CD4-positive, alpha-beta T cell treated with Interleukin-10 for 1 hour (primary cell): ENCODE measurements at regions not wholly inside any gene's neighbourhood (a gene's known extent, or its start where the extent isn't known, plus 50 kb on each side); places are given as distances from the start of the nearest gene placed in this dataset.
A peak's percentile ranks its signal among the peaks of the same experiment; 100 is the strongest.
"Not testable (repeated sequence)": the region's sequence is repeated elsewhere in the genome, so short reads cannot be mapped to it uniquely, and the experiment has no call there.

Experiments used
- DNase-seq: peaks from one replicate; pipeline ENCODE4 v3.0.0-alpha.2; 2020

DNA sequence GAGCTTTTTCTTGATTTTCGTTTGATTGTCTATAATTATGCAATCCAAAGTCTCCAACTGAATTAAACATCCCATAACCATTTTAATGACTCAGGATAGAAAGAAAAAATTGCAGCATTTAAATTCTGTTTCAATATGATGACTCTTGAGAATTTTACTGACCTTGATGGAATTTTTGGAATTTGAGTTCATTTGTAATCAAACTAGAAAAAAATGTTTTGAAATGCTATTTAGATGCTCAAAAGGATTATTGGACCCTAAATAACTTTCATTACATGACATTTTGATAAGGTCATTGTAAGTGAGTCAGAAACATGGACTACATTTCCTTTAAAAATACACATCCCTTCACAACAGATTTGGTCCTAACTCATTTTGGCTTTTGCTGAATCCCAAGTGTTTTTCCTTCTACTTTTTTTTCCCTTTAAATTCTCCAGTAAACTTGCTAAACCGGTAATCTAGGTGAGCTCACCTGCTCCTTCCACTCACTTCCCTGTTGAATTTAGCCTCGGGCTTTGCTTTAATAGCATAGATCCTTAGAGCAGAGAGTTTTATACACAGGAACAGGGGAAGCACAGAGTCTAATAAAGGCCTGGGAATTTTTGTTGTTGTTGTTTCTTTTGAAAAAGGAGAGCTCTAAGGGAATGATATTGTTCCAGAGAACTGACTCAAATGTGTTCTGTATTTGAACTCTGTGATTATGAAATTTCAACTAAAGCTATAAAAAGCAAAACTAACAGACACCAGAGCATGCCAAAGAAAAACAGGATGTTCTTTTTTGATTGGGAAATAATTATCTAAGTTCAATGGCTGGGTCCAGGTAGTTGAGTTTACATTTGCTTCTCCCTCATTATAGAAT lies 1088.2 kb upstream of the CITED2 start:
- no peak for DNase-seq

DNA sequence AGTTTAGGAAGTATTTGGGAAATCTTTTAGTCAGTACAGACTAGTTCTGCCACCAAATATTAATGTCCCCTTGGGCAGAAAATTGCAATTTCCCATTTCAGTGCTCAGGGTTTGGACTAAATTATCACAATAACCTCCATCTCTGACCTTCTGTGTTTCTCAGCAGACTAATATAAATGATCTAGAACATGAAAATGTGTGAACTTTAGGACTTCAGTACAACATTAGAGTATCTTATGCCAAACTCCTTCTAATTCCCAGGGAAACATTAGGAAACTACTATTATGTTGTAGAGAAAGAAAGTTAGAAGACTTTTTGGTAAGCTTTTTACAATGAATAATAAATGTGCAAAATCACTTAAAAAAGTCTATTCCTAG lies 1087.6 kb upstream of the CITED2 start:
- no peak for DNase-seq

DNA sequence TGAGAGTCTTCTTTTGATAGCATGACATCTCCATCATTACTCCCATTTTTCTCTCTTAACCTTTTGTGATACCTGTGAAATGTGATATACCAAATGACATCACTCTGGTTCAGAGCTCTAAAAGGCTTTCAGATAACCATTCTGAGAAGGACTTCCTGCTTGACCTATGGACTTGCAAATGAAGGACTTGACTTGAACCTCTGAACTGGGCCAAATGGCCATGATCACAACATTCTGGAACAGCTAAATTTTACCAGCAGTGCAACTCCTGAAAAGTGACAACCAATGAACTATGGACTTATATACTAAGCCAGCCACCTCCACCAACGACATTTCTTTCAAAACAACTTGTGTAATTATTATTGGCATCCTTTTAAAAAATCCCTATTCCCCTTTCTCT lies 1085.8 kb upstream of the CITED2 start:
- no peak for DNase-seq

DNA sequence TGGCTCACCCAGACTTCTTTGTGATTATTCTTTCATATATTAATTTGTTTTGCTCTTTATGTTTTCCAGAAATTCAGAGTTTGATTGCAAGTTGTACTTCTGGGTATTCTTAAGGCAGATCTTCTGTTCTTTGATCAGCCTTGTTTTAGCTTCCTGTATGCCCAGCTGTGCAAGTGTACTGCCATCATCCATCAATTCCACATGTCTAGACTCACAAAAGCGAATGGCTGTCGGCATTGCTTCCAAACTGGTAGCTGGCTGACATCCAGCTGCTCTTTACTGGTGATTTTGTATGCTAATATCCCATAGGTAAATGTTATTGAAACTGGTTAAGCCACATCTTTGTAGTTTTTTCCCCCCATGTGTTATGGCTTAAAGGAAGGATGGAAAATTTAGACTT lies 1084.8 kb upstream of the CITED2 start:
- no peak for DNase-seq

DNA sequence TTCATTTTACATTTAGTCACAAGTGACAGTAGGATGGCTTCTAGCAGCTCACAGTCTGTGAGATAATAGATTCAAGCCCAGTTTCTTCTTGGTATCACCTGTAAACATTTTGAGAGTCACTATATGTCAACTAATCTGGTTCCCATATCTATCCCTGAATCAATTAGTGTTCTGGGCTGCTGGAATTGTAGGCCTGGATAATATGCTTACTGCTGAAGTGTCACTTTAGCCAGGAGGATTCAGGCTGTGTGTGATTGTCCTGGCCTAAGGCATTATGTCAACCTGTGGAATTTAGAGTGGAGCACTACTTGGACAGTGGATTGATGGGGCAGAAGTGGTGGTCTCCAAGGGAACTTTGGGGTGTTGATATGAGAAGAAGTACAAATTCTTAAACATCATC lies 1071.8 kb upstream of the CITED2 start:
- DNase-seq, result no peak

DNA sequence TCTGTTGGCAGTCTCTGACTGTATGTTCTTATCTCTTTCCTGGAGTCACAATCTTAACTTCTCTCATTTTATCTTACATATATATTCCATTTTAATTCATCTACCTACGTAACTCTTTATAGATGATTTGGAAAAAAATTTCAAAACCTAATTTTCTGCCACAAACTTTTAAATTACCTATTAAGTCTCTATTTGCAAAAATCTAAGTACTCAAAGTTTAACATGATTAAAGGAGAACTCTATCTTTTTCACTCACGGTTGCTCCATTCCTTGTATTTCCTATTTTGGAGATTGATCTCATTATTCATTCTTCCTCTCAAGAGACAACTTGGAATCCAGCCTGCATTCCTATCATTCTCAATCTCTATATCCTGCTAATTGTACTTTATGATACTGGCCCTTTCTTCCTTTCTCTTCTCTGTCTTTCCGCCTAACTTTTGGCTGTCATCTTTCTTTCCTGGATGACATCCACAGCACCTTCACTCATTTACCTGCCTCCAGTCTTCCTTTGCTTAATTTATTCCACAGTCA lies 1071.1 kb upstream of the CITED2 start:
- no peak for DNase-seq

DNA sequence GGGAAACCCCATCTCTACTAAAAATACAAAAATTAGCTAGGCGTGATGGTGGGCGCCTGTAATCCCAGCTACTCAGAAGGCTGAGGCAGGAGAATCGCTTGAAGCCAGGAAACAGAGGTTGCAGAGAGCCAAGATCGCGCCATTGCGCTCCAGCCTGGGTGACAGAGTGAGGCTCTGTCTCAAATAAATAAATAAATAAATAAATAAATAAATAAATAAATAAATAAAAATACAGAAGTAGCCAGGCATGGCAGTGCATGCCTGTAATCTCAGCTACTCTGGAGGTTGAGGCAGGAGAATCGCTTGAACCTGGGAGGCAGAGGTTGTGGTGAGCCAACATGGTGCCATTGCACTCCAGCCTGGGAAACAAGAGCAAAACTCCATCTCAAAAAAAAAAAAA lies 1068.7 kb upstream of the CITED2 start:
- not testable (repeated sequence) for DNase-seq

DNA sequence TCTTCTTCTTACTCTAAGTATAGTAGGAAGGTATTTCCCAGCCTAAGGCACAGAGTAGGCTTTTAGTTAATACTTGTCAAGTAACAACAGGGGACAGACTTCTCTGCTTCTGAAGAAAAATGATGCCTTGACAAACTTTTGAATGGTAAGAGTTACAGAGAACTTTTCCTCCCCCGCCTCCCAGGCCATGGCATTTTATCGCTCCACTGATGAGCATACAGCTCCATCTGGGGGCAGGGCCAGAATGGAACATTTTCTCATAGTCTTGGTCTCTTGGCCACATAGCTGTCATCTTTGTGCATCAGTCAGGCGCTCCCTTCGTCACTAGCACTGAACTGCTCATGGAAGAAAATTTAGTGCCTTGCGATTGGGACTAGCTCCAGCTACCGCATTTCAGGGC lies 1066.8 kb upstream of the CITED2 start:
- peak; percentile 7 for DNase-seq

DNA sequence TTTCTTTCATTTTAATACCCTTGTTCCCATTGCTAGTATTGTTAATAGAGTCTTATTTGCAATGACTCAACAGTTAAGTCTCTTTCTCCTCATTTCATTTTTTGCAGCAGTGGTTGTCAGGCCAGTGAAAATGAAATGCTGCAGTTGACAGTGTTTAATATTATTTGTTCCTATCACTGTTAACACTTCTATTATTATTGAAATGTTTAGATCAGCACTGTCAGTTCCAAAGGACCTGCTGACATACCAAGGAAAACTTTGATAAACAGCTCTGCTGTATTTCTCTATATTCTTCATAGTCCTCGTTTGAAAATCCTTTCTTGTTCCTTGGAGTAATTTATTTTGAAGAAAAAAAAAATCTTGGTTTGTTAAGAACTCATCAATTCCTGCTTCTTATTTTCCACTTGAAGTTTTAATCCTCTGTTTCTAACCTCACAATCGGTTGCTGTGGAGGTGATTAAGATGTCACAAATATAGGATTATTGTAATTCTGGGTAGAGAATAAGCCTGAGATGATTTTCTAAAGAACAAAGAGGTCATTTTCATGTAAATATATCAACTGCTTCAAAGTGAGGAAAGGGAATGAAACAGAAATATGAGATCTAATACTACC lies 1065.9 kb upstream of the CITED2 start:
- DNase-seq, result no peak

DNA sequence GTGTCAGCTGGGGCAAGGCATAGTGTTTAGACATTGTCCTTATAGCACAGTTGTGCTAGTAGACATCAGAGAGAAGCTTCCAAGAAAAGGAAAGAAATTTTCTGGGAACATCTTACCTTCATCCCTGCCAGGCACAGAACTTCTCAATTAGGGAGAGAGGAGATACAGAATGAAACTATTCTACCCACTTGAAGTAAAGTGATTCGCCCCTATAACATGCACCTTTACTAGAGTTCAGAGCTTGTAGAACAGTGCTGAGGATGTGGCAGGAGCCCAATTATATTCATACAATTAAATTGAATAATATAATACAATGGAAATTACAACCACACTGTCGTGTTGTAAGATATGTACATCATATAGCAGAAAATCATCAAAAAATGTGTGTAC lies 1063.9 kb upstream of the CITED2 start:
- DNase-seq, result no peak

DNA sequence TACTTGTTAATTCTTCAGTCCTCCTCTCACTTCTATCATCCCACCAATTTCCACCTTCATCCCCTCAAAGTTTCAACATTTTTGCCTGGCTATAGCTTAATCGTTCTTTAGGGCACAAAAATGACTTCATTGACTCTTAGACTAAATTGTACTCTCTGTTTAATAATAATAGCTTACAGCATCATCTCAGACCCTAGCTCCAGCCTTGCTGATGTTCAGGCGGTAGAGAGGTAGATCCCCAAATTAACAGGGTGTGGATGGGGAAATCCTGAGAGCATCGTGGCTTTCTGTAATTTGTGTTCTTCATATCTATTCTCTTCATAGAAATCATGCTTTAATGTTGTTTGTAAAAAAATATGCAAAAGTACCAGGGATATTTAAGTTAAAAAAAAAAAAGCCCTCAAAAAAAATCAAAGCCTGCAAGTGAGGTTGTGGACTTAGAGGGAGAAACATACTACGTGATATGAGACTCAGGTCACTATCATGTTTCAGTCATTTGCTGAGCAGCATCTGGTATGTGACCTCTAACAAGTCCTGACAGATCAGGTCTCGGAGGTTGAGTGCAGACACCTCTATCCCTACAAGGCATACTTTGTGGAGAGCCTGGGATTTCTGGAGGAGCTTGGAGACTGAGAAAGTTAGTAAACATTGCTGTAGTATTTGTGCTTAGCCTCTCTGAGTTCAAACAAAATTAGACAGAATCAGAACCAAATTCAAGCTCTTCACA lies 1063.3 kb upstream of the CITED2 start:
- DNase-seq, result no peak

DNA sequence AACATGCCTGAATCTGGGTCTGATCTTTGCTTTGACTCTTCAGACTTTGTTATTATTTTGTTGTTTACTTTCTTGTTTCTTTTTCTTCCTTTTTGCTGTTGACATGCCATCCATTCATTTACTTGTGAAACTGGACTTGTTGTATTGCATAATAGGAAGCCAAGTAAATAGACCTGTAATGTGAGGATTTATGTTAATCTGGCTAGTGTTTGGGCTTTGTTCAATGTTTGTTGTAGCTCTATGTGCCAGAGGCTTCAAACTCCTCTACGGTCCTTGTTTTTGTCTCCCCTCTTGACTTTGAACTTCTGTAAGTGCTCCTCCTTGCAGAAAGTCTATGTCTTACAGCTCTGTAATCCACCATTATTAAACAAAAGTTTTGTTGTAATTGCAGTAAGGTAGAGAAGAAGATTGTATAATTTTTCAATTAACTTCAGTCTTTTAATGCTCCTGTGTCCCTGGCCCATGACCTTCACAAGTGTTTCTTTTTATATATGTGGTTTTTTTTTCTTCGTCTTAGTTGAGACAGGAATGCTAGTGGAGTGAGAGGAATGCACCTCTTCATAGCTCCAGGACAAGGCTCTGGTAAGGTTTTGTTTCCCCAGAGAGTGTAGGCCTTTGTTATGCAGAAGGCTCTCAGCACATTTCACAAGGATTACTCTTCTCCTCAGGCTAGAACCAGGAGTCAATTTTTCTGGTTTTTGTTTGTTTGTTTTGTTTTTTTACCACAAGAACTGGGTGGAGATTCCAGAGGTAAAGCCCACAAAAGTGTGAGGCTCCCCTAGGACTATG lies 1061.8 kb upstream of the CITED2 start:
- no peak for DNase-seq

DNA sequence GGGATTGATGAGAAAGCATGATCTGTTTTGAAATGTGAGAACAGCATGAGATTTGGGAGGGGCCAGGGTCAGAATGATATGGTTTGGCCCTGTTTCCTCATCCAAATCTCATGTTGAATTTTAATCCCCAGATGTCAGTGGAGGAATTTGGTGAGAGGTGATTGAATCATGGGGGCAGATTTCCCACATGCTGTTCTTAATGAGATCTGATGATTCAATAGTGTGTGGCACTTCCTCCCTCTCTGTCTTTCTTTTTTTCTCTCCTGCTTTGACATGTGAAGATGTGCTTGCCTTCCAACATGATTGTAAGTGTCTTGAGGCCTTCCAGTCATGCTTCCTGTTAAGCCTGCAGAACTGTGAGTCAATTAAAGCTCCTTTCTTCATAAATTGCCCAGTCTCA lies 1060.3 kb upstream of the CITED2 start:
- no peak for DNase-seq

DNA sequence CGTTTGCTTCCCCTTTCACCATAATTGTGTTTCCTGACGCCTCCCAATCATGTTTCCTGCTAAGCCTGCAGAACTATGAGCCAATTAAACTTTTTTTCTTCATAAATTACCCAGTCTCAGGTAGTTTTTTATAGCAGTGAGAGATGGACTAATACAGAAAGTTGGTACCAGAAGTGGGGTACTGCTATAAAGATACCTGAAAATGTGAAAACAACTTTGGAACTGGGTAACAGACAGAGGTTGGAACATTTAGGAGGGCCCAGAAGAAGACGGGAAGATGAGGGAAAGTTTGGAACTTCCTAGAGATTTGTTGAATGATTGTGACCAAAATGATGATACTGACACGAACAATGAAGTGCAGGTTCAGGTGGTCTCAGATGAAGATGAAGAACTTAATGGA lies 1058.6 kb upstream of the CITED2 start:
- DNase-seq, result no peak

DNA sequence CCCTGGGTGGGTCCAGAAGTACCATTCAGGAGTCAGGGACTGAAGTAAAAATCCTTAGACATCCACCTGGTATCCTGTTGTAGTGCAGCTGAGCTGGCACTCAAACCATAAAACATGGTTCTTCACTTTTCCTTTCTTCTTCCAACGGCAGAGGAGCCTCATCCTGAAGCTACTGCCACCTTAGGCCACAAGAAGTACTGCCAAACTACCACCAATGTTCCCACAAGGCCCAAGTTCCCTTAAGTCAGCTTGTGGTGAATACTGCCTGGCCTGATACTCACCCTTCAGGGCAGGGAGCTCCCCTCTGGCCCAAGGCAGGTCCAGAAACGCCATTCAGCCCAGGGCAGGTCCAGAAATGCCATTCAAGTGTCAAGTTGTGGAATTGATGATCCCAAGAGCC lies 1053.4 kb upstream of the CITED2 start:
- no peak for DNase-seq

DNA sequence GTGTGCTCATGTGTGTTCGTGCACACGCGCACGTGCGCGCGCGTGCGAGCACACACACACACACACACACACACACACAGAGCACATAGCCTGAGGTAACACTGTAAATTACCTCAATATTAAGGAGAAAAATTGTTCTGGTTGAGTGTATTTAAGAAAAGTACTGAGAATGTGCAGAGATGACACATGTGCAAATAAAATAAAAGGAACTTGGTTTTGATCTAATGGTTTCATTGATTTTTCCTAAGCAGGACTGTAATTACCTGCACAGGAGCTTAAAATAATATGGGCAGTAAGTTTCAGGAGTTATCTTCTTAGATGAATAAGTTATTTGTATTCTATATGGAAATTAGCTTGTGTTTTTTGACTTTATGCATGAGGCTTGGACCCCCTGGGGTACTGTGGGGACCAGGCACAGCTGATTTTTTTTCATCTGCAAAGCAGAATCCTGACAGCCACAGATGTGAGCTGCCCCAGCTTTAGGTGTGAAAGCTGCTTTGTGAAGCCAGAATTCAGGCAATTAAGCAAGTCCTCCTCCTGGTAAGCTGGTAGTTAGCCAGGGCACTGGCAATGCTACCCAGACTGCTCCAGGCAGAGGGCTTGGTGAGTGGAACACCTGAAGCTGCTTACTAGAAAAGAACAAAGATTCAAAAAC lies 1040.6 kb upstream of the CITED2 start:
- DNase-seq, result no peak

DNA sequence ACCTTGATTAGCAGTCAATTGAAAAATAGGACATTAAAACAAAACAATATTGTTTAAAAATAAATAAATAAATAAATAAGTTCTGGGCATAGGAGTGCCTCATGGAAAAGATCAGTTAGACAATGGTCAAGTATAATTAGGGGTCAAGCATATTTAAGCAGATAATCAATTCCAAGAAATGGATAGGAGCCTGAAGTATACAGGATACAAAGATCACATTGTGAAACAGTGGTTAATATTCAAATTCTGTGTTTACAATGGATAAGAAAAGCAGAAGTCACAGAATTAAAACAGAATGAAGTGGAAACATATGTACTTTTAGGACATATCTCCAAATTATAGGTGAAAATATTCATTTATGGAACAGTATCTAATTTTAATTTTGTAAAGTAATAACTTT lies 1028.6 kb upstream of the CITED2 start:
- no peak for DNase-seq

DNA sequence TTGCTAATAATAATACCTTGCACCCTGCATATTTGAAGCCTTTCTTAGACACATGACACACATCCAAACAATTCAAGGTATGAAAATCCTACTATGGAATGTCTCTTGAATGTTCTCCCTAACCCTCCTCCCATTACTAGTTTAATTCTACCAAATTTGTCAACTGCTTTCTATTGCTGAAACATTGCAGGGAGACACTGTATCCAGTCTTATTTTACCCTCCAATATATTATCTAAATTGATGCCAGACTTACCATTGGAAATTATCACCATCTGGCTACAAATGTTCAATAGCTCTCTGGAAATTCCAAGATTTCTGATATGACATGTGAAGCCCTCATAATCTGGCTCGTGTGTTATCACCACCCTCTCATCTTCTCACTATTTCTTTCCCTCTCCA lies 1027.3 kb upstream of the CITED2 start:
- no peak for DNase-seq

DNA sequence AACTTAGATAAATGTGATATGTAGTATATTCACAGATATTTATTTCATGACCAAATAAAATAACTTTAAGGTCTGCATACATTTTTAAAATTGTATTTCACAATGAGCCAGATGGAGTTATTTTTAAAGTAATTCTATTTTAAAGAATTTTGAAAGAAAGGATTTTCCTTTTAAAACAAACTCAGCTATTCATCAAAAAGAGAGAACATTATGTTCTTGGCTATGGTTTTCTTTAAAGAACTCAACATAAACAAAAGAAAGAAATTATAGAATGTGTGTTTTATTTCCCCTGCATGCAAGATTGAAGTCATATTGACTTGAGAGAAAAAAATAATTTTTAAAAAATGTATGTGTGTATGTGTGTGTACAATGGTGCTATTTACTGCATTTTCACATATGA lies 1023.6 kb upstream of the CITED2 start:
- DNase-seq, result no peak

DNA sequence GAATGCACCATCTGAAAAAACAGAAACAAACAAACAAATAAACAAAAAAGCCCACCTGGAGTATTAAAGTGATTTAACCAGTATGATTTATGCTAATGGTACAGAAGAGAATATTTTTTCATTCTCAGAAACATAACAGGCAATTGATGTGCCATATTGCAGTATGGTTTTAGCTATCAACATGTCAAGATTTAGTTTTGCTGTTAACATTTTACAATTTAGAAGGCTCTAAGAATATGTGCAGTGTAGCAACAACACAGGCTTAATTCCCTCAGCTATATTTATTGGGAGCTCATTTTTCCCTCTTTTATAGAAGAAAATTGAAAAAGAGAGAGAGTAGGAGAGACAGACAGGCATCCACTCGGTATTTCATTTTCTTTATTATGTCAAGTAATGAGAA lies 1022.7 kb upstream of the CITED2 start:
- no peak for DNase-seq

DNA sequence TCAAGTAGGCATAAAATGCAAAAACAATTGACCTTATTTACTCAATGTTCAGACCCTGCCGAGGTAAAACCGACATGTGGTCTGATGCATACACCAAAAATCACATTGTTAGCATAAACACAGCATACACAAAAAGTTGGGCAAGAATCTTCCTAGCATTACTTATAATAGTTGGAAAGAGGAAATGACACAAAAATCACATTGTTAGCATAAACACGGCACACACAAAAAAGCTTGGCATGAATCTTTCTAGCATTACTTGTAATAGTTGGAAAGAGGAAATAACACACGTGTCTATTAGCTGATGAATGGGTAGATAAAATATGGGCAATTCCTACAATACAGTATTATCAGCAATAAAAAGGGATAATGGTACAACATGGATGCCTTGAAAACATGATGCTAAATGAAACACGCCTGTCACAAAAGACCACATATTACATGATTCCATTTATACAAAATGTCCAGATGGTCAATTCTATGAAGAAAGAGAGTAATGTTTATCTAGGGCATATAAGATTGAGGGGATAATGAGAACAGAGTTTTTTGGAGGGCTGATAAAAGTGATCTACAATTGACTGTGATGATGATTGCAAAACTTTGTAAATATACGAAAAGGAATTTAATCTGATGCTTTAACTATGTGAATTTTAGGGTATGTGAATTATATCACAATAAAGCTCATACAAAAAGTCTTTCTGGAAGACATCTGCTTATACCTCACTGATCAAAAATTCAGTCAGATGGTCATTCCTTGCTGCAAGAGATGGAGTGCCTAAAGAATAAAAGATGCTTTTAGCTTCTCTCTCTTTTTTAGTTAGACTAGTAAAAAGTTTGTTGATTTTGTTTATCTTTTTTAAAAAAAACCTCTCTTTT lies 1019.5 kb upstream of the CITED2 start:
- DNase-seq, result no peak

DNA sequence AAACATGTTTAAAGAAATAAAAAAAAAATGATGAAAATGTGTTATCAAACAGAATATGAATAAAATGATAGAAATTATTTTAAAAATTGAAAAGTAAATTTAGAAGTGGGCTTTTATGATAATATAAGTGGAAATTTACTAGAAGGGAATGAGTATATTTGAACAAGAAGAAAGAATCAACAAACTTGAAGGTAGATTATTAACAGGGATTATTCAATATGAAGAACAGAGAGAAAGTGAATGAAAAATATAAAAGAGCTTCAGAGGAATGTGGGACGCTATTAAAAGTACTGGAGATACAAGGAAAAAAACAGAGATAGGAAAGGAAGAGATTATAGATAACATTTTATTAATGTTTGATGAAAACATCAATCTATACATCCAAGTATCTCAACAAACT lies 1014.4 kb upstream of the CITED2 start:
- DNase-seq, result no peak
